Esophagus mucosa (tissue), 1 donor: ENCODE measurements at regions not wholly inside any gene's neighbourhood (a gene's known extent, or its start where the extent isn't known, plus 50 kb on each side); places are given as distances from the start of the nearest gene placed in this dataset.

ENCODE experiments used
- ATAC-seq: fragments of 200-7000 bp; cut with Tn5 transposase; one replicate; pipeline ENCODE4 v1.9.1; 2020
- donor health status: DM: yes; HTN: yes; CAD: no.

GRCh38 chr3:147760941-147761340, 351.8 kb downstream of the ZIC1 start:
- ATAC-seq = no peak

- ATAC-seq = no peak
Measured at GRCh38 chr3:147773116-147773630, 364.0 kb downstream of the ZIC1 start.

- no peak for ATAC-seq
Measured at GRCh38 chr3:147775411-147775810, 366.2 kb downstream of the ZIC1 start.

GRCh38 chr3:147775816-147776530, 366.8 kb downstream of the ZIC1 start:
- ATAC-seq = no peak

- no peak for ATAC-seq
Measured at GRCh38 chr3:147793841-147794240, 384.7 kb downstream of the ZIC1 start.

DNA sequence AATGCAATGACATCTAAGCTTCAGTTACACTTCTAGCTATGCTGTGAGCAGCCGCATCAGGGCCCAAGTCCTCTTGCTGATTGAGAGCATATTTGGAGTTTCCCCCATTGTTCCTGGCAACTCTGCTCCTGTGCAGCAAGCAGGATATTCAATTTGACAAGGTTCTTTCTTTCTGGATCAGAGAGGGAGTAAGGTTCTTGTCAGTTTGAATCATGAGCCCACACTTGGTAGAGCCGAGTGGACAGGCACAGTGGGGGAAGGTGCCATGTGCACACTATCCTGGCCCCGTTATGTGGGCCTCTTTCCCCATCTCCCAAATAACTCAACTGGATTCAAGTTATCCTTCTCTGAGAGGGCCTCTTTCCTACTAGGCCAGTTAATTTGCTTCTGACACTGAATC, 385.4 kb downstream of the ZIC1 start:
- ATAC-seq = no peak

GRCh38 chr3:147795418-147795817, 386.3 kb downstream of the ZIC1 start:
- no peak for ATAC-seq

DNA sequence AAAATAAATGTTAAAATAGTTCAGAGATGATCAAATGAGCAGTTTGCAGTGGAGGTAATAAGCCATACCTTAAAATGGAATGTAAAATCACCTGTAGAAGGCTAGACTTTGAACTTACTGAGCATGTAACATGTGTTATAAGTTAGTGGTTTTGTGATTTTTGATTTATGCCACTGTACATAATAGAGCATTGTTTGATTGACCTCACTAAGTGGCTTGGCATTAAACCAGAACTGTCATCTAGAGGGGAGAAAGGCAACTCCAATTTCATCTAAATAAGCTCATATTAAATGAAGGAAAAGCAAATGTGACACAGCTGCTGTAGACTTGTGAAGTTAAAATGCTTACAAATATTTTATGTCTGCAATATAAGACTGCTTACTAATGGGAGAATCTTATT, 387.9 kb downstream of the ZIC1 start:
- no peak for ATAC-seq

- no peak for ATAC-seq
Measured at GRCh38 chr3:147799601-147800000, 390.4 kb downstream of the ZIC1 start.

GRCh38 chr3:147807776-147808175, 398.6 kb downstream of the ZIC1 start:
- no peak for ATAC-seq

DNA sequence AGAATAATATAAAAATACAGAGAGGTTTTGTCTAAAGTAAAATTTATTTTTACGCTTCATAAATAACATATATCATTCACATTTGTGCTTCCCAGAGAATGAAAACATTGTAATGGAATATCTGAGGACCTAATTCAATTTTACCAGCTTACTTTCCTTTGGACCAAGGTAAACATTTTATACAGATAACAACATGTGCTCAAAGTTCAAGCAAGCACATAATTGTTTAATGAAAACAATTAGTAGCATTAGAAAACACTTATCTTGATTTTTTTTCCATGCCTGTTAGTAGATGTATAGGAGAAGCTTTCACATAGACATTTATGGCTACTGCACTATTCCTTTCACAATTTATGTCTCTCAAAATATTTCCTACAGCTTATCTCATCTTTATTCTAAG, 400.0 kb downstream of the ZIC1 start:
- ATAC-seq = no peak

DNA sequence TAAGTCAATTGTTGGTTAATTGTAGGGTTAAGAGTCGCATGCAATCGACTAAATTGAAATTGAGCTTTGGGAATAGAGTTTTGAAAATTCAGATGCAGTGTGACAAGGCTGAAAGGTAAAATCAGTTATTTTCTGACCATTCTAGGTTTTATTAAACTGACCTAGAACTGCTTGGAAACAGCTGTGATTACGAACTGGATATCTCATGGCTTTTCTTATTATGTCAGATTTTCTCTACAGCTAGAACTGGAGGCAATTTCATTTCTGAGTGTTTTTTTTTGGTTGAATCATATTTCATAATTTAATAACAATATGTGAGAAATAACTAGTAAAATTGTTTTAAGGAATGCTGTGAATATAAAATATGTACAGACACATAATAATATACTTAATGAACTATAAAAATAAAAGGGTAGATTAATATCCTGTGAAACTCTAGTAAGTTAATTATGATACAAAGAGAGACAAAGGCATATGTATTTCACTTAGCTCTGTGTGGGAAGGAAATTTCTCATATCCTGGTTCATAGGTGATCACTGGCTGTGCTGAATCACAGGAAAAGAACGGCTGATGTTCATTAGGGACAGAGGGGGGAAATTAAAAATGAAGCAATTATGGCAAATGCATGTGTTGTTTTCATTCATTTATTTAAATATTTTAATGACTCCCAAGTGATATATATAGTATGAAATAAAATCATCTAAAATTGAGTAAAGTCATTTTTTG, 403.2 kb downstream of the ZIC1 start:
- no peak for ATAC-seq

GRCh38 chr3:147813256-147813655, 404.1 kb downstream of the ZIC1 start:
- ATAC-seq = no peak

GRCh38 chr3:147816752-147817151, 407.6 kb downstream of the ZIC1 start:
- peak; percentile 29 for ATAC-seq

DNA sequence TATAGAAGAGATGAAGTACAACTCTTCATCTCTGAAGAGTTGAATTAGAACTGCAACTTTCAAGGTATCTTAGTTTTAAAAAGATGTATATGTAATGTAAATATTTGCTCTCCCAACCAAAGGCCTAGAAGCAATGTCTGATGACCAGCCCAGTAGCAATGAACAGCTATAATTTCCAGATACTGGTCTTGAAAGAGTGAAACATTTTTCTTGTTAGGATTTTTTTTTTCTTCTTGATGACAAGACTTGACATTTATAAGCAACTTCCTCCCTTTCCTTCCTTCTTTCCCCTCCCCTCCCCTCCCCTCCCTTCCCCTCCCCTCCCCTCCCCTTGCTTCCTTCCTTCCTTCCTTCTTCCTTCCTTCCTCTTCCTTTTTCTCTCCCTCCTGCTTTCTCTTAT, 423.4 kb downstream of the ZIC1 start:
- ATAC-seq = no peak

- ATAC-seq = no peak
Measured at GRCh38 chr3:147836330-147836729, 427.2 kb downstream of the ZIC1 start.

DNA sequence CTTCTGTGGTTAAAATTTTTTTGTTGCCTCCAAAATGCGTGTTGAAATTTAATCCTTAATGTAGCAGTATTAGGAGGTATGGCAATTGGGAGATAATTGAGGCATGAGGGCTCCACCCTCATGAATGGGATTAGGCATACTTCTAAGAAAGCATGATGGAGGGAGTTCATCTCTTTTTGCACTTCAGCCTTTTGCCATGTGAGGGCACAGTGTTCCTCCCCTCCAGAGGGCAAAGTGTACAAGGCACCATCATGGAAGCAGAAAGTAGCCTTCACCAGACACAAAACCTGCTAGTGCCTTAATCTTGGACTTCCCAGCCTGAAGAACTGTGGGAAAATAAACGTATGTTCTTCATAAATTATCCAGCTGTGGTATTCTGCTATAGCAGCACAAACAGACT, 429.5 kb downstream of the ZIC1 start:
- ATAC-seq = no peak

GRCh38 chr3:147843331-147843730, 434.2 kb downstream of the ZIC1 start:
- no peak for ATAC-seq

DNA sequence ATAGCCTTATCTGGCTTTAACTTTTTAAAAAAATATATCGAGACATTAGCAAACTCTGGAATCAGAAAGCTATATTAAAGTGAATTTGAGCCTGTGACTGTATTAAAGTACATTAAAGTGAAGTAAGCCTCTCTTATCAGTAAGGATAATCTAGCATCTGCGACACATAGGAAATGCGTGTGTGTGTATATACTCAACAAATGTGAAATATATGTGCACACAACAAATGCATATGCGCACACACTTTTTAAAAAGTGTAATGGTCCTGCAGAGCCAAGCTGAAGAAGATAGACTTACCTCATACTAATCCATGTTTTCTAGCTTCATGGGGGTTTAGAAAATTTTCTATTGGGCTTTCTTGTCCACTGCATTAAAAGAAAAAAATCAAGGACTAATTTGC, 437.1 kb downstream of the ZIC1 start:
- no peak for ATAC-seq

DNA sequence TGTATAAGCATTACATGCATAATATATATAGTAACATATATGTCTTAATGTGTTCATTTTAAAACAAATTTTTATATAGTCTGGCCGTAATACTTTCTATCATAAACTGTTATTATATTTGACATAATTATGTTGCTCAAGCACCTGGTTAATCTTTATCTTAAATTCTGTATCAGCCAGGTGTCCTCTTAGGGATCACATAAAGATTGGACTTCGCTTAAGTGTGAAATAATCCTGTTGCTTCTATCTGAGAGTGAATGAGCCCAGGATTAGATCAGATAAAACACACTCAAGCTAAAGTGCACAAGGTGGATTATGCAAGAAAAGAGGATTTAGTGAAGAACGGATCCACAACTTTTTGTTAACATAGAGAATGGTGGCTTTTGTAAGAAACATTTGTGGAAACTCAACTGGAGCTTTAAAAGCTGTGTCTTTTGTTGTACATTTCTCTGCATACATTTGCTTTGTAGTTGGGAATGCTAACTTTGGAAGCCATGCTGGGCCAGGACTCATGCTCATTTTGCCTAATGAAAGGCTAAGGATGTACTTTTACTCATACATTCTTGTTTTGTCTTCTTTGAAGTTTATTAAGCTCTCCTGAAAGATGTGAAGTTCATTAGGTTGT, 437.8 kb downstream of the ZIC1 start:
- ATAC-seq = no peak

- no peak for ATAC-seq
Measured at GRCh38 chr3:147851062-147851461, 441.9 kb downstream of the ZIC1 start.

DNA sequence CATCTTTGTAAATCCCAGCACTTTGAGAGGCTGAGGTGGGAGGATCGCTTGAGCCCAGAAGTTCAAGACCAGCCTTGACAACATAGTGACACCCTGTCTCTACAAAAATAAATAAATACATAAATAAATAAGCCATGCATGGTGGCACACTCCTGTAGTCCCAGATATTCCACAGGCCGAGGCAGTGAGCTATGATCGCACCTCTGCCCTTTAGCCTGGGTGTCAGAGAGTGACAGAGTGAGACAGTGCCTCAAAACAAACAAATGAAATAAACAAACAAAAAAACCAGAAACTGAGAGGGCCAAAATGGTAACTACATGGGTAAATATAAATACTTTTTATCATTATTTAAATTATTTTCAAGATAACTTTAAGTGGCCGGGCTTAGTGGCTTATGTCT, 445.4 kb downstream of the ZIC1 start:
- no peak for ATAC-seq

GRCh38 chr3:147864754-147865354, 455.7 kb downstream of the ZIC1 start:
- ATAC-seq = no peak
